Fibroblast of villous mesenchyme (primary cell): ENCODE measurements at regions not wholly inside any gene's neighbourhood (a gene's known extent, or its start where the extent isn't known, plus 50 kb on each side); places are given as distances from the start of the nearest gene placed in this dataset.

Experiments used
- DNase-seq: peaks from one replicate; pipeline ENCODE4 v3.0.0-alpha.2; 2010; ENCODE audit warnings: low read depth
- H3K4me3 ChIP-seq: 2 replicates; pipeline ENCODE4 v1.5.1; 2011; ENCODE audit warnings: low read depth, mild to moderate bottlenecking, low read length
- TF ChIP-seq, protein P1 (sequence below): IDR thresholded peaks from 2 replicates; pipeline ENCODE4 v1.5.1; 2012; ENCODE audit warnings: low read depth, mild to moderate bottlenecking, low read length; ENCODE audit not compliant: insufficient read depth

GRCh38 chr6:14711704-14712379 is 534.0 kb upstream of the JARID2 start:
- no peak for DNase-seq
- TF ChIP-seq, protein P1, sequence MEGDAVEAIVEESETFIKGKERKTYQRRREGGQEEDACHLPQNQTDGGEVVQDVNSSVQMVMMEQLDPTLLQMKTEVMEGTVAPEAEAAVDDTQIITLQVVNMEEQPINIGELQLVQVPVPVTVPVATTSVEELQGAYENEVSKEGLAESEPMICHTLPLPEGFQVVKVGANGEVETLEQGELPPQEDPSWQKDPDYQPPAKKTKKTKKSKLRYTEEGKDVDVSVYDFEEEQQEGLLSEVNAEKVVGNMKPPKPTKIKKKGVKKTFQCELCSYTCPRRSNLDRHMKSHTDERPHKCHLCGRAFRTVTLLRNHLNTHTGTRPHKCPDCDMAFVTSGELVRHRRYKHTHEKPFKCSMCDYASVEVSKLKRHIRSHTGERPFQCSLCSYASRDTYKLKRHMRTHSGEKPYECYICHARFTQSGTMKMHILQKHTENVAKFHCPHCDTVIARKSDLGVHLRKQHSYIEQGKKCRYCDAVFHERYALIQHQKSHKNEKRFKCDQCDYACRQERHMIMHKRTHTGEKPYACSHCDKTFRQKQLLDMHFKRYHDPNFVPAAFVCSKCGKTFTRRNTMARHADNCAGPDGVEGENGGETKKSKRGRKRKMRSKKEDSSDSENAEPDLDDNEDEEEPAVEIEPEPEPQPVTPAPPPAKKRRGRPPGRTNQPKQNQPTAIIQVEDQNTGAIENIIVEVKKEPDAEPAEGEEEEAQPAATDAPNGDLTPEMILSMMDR = no peak
- H3K4me3 ChIP-seq = no peak overlapping the region

- peak; percentile 88 for DNase-seq
- H3K4me3 ChIP-seq = no peak overlapping the region
- TF ChIP-seq, protein P1 = no peak
Measured at GRCh38 chr6:14713008-14713960, 532.6 kb upstream of the JARID2 start.

DNA sequence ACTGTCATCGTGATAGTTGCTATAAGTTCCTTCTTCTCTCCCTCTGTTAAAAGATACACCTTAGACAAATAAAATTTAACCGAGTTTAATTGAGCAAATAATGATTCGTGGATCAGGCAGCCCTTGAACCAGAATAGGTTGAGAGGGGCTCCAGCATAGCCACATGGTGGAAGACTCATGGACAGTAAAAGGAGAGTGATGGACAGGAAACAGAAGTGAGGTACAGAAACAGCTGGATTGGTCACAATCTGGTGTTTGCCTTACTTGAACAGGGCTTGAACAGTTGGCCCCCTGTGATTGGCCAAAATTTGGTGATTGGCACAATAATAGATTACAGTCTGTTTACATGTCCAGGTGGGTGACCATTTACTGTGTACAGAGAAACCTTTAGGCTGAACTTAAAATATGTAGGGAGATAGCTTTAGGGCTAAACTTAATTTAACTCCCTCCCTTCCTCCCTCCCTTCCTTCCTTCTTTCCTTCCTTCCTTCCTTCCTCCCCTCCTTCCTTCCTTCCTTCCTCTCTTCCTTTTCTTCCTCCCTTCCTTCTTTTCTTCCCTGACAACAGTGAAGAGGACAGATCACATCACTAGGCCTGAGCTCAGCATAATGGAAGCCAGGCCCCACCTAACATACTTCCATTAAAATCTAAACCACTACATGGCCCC is 531.8 kb upstream of the JARID2 start:
- TF ChIP-seq, protein P1 = no peak
- H3K4me3 ChIP-seq = no peak overlapping the region
- DNase-seq = no peak

GRCh38 chr6:14715076-14715475 is 530.8 kb upstream of the JARID2 start:
- DNase-seq = no peak
- TF ChIP-seq, protein P1 = no peak

GRCh38 chr6:14716499-14717146 is 529.2 kb upstream of the JARID2 start:
- TF ChIP-seq, protein P1 = no peak
- no peak overlapping the region for H3K4me3 ChIP-seq
- no peak for DNase-seq

More at GRCh38 chr6:14715076-14715475, 530.8 kb upstream of the JARID2 start:
- H3K4me3 ChIP-seq = no peak overlapping the region

DNA sequence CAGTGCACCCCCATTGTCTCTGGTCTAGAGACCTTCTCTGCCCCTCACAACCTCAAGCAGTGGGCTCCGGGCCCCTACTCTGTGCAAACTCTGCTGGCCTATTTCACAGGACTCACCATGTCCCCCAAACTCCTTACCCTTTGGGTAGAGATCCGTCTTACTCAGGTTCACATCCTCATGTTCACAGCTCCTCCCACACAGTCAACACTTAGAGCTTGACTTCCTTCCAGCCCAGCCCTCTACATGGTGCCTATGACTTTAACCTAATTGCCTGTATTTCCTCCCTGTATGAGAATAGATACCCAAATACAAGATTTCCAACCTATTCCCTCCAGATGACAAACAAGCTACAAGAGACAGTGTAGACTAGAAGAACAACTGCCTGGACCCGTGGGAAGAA is 528.6 kb upstream of the JARID2 start:
- H3K4me3 ChIP-seq = no peak overlapping the region
- TF ChIP-seq, protein P1 = no peak
- no peak for DNase-seq
